GM20000 (cell line): ENCODE measurements at regions not wholly inside any gene's neighbourhood (a gene's known extent, or its start where the extent isn't known, plus 50 kb on each side); places are given as distances from the start of the nearest gene placed in this dataset.

Source experiments
- DNase-seq: peaks from one replicate; pipeline ENCODE4 v3.0.0; 2012; ENCODE audit warnings: low spot score
- TF ChIP-seq, protein P1 (sequence below): IDR thresholded peaks from 2 replicates; pipeline ENCODE4 v1.5.1; 2012; ENCODE audit warnings: mild to moderate bottlenecking, control low read depth; ENCODE audit errors: extremely low read depth, missing control alignments

DNA sequence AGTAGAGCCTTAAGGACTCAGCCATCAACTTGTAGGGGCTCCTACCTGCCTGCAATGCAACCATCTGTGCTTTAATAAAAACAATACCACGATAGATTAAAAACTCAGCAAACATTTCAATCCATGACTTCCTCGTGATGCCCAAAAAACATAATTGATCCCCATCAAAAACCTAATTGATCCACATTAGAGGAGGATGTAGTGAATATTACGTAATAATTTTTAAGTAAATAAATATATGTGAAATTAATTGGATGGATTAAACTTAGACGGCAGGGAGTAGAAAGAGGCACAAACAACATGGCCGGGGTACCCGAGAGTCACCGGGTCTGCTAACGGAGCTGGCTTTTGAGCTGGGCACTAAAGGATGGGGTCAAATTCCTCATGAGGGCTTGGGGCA lies 87.3 kb downstream of the ARL4C start:
- TF ChIP-seq, protein P1, sequence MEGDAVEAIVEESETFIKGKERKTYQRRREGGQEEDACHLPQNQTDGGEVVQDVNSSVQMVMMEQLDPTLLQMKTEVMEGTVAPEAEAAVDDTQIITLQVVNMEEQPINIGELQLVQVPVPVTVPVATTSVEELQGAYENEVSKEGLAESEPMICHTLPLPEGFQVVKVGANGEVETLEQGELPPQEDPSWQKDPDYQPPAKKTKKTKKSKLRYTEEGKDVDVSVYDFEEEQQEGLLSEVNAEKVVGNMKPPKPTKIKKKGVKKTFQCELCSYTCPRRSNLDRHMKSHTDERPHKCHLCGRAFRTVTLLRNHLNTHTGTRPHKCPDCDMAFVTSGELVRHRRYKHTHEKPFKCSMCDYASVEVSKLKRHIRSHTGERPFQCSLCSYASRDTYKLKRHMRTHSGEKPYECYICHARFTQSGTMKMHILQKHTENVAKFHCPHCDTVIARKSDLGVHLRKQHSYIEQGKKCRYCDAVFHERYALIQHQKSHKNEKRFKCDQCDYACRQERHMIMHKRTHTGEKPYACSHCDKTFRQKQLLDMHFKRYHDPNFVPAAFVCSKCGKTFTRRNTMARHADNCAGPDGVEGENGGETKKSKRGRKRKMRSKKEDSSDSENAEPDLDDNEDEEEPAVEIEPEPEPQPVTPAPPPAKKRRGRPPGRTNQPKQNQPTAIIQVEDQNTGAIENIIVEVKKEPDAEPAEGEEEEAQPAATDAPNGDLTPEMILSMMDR = no peak
- no peak for DNase-seq

GRCh38 chr2:234406085-234406484 lies 90.8 kb downstream of the ARL4C start:
- TF ChIP-seq, protein P1 = no peak
- DNase-seq = no peak

- TF ChIP-seq, protein P1 = no peak
- DNase-seq = no peak
These were observed 91.4 kb downstream of the ARL4C start for GRCh38 chr2:234405462-234405861.

DNA sequence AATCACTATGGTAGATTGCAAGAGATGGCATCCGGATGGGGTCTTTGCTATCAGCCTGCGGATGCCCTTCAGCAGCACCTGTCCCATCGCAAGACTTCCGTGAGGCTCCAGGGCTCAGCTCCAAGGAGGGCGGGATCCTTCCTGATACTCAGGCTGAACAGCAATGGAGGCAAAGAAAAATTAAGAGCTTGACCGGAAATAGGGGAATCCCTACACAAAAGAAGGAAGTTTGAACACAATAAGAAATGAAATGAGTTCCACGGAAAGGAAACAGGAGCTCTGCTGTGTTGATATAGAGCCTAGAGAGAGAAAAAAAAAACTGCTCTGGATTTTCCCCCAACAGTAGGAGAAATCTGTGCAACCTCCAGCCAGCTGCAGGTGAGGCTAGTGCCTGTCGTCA lies 91.9 kb downstream of the ARL4C start:
- TF ChIP-seq, protein P1 = no peak
- no peak for DNase-seq

- no peak for DNase-seq
- TF ChIP-seq, protein P1 = no peak
These were observed 93.1 kb downstream of the ARL4C start for GRCh38 chr2:234403751-234404150.

- DNase-seq = no peak
- TF ChIP-seq, protein P1 = no peak
These were observed 93.8 kb downstream of the ARL4C start for GRCh38 chr2:234403074-234403473.

DNA sequence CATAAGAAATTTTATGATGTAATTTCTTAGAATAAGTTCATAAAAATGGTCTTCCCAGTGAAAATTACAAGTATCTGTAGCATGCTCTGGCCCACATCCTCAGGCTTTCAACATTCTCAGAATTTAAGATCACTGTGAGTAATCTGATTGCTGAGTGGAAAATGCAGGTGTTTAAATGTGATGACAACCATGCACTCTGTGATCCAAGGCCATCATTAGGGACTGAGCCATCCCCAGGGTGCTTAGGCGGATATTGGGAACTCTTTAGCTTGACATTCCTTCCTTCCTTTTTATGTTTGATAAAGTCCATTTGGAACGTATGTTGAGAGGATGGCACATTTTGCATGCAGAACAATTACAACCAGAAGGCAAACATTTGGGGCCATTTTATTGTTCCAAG lies 95.5 kb downstream of the ARL4C start:
- TF ChIP-seq, protein P1 = no peak
- DNase-seq = no peak
